DOHH2 (cell line): ENCODE measurements at regions not wholly inside any gene's neighbourhood (a gene's known extent, or its start where the extent isn't known, plus 50 kb on each side); places are given as distances from the start of the nearest gene placed in this dataset.

Experiments used
- CTCF ChIP-seq: fragments of 200-600 bp; sonication (generic); IDR thresholded peaks from one replicate; pipeline ENCODE4 v1.5.1; 2014; ENCODE audit warnings: antibody characterized with exemption, mild to moderate bottlenecking, low read depth, low read length; ENCODE audit not compliant: poor library complexity, severe bottlenecking
- EZH2phosphoT487 ChIP-seq: fragments of 200-600 bp; sonication (generic); IDR thresholded peaks from 2 replicates; pipeline ENCODE4 v1.6.1; 2017; ENCODE audit warnings: borderline replicate concordance, mild to moderate bottlenecking, antibody characterized with exemption, low read length, moderate library complexity, mixed read lengths

- TF ChIP-seq CTCF, result no peak
- TF ChIP-seq EZH2phosphoT487, result no peak
These were observed 230.4 kb downstream of the OMA1 start for GRCh38 chr1:58316141-58316540.
